Tibial nerve (tissue), 4 donors: ENCODE measurements at regions not wholly inside any gene's neighbourhood (a gene's known extent, or its start where the extent isn't known, plus 50 kb on each side); places are given as distances from the start of the nearest gene placed in this dataset.

ENCODE experiments used
- DNase-seq, 2 donors: peaks; one replicate each; pipeline ENCODE4 v3.0.0-alpha.2; 2019; ENCODE audit warnings: low spot score in 2 of 2
- H3K27ac ChIP-seq, 4 donors: fragments of 200-600 bp; sonication (generic) in 3 of 4; one replicate each; pipeline ENCODE4 v1.5.1; 2017 to 2019; ENCODE audit warnings: mild to moderate bottlenecking in 1 of 4
- H3K27me3 ChIP-seq, 2 donors: fragments of 200-600 bp; sonication (generic) in 1 of 2; one replicate each; pipeline versions ENCODE4 v1.5.1 to v1.6.0; 2017 to 2019
- H3K36me3 ChIP-seq, 3 donors: fragments of 200-600 bp; sonication (generic); one replicate each; pipeline ENCODE4 v1.5.1; 2018 to 2019
- H3K4me1 ChIP-seq, 4 donors: fragments of 200-600 bp; sonication (generic) in 3 of 4; one replicate each; pipeline ENCODE4 v1.5.1; 2017 to 2019
- H3K4me3 ChIP-seq, 4 donors: fragments of 200-600 bp; sonication (generic) in 3 of 4; one replicate each; pipeline ENCODE4 v1.5.1; 2017 to 2019; ENCODE audit warnings: mild to moderate bottlenecking in 1 of 4, moderate library complexity in 1 of 4
- H3K9me3 ChIP-seq, 4 donors: fragments of 200-600 bp; sonication (generic) in 3 of 4; one replicate each; pipeline ENCODE4 v1.5.1; 2017 to 2019
- CTCF ChIP-seq, 5 experiments: fragments of 200-600 bp in 3 of 5; fragments of 450-650 bp in 2 of 5; sonication (generic) in 3 of 5; IDR thresholded peaks; one replicate each; pipeline ENCODE4 v1.5.1; 2016 to 2019; ENCODE audit warnings: antibody characterized with exemption in 5 of 5, mild to moderate bottlenecking in 3 of 5, moderate library complexity in 2 of 5
- EP300 ChIP-seq, 2 donors: sonication (generic); formaldehyde crosslinking; IDR thresholded peaks; one replicate each; pipeline ENCODE4 v1.6.1; 2017; ENCODE audit warnings: antibody characterized with exemption in 2 of 2, mild to moderate bottlenecking in 1 of 2
- POLR2A ChIP-seq, 2 donors: fragments of 450-650 bp; IDR thresholded peaks; one replicate each; pipeline ENCODE4 v1.6.1; 2017; ENCODE audit warnings: antibody characterized with exemption in 2 of 2, mild to moderate bottlenecking in 2 of 2, moderate library complexity in 2 of 2
- WGBS, 2 donors: methylation state at CpG; one replicate each; pipeline ENCODE4 v1.1.5; 2018; 5-methylcytosine and 5-hydroxymethylcytosine counted together

- 57 to 62% methylated on average over 5 of the region's 5 CpGs for WGBS, 2 donors
- TF ChIP-seq CTCF (IDR thresholded peaks at IDR 0.05), result no peak
- no peak for TF ChIP-seq POLR2A (IDR thresholded peaks at IDR 0.05)
- no peak for TF ChIP-seq EP300 (IDR thresholded peaks at IDR 0.05)
- no peak for DNase-seq
- Histone ChIP-seq H3K4me1 (no peaks in the 10 kb centered on the region), H3K4me3 (no peak overlapping the region), H3K9me3 (no peaks in the 10 kb centered on the region), H3K27me3 (no peaks in the 10 kb centered on the region), H3K27ac (no peak overlapping the region), H3K36me3 (no peaks in the 10 kb centered on the region)
Measured at GRCh38 chrX:69293776-69294601, 128.7 kb upstream of the PJA1 start.

GRCh38 chrX:69291116-69291515, 125.9 kb upstream of the PJA1 start:
- TF ChIP-seq EP300 (IDR thresholded peaks at IDR 0.05) (no peak), POLR2A (IDR thresholded peaks at IDR 0.05) (no peak), CTCF (IDR thresholded peaks at IDR 0.05) (no peak)
- Histone ChIP-seq H3K9me3 (no peaks in the 10 kb centered on the region), H3K4me3 (no peak overlapping the region), H3K27me3 (no peaks in the 10 kb centered on the region), H3K36me3 (no peaks in the 10 kb centered on the region), H3K4me1 (peaks cover 0 to 5% (median 0%) of the 10 kb centered on the region in 4 donors), H3K27ac (no peak overlapping the region)
- 17 to 47% methylated on average over 2 to 4 of the region's 4 CpGs for WGBS, 2 donors
- DNase-seq, result no peak

- no peaks in the 10 kb centered on the region for H3K36me3 ChIP-seq
- 77 to 80% methylated on average over 7 to 8 of the region's 8 CpGs for WGBS, 2 donors
- H3K27me3 ChIP-seq, result no peaks in the 10 kb centered on the region
- no peaks in the 10 kb centered on the region for H3K9me3 ChIP-seq
- H3K4me3 ChIP-seq, result no peak overlapping the region
- TF ChIP-seq POLR2A (IDR thresholded peaks at IDR 0.05) (no peak), EP300 (IDR thresholded peaks at IDR 0.05) (no peak), CTCF (IDR thresholded peaks at IDR 0.05) (no peak)
- peaks cover 0 to 10% (median 0%) of the 10 kb centered on the region in 4 donors for H3K4me1 ChIP-seq
- no peak for DNase-seq
- no peak overlapping the region for H3K27ac ChIP-seq
Measured at GRCh38 chrX:69290292-69290691, 125.0 kb upstream of the PJA1 start.

- WGBS, 2 donors, result 56% methylated on average over 1 of the region's 1 CpG; no CpG with 5 or more reads in 1 of the 2 donors
- H3K27me3 ChIP-seq, result no peaks in the 10 kb centered on the region
- no peak for DNase-seq
- H3K4me1 ChIP-seq, result peaks cover 0 to 16% (median 0%) of the 10 kb centered on the region in 4 donors
- no peak overlapping the region for H3K4me3 ChIP-seq
- H3K27ac ChIP-seq, result no peak overlapping the region
- H3K9me3 ChIP-seq, result no peaks in the 10 kb centered on the region
- TF ChIP-seq POLR2A (IDR thresholded peaks at IDR 0.05) (no peak), CTCF (IDR thresholded peaks at IDR 0.05) (no peak), EP300 (IDR thresholded peaks at IDR 0.05) (no peak)
- H3K36me3 ChIP-seq, result no peaks in the 10 kb centered on the region
Measured at GRCh38 chrX:69289793-69290123, 124.5 kb upstream of the PJA1 start.

GRCh38 chrX:69289046-69289792, 124.0 kb upstream of the PJA1 start:
- Histone ChIP-seq H3K36me3 (no peaks in the 10 kb centered on the region), H3K4me1 (peaks cover 0 to 16% (median 0%) of the 10 kb centered on the region in 4 donors), H3K4me3 (no peak overlapping the region), H3K9me3 (no peaks in the 10 kb centered on the region), H3K27me3 (no peaks in the 10 kb centered on the region), H3K27ac (no peak overlapping the region)
- 57 to 65% methylated on average over 6 to 11 of the region's 11 CpGs for WGBS, 2 donors
- TF ChIP-seq EP300 (IDR thresholded peaks at IDR 0.05) (no peak), CTCF (IDR thresholded peaks at IDR 0.05) (no peak), POLR2A (IDR thresholded peaks at IDR 0.05) (no peak)
- DNase-seq, result no peak
